ENCODE measurements at regions not wholly inside any gene's neighbourhood (a gene's known extent, or its start where the extent isn't known, plus 50 kb on each side); places are given as distances from the start of the nearest gene placed in this dataset.
"Not testable (repeated sequence)": the region's sequence is repeated elsewhere in the genome, so short reads cannot be mapped to it uniquely, and the experiment has no call there.

DNA sequence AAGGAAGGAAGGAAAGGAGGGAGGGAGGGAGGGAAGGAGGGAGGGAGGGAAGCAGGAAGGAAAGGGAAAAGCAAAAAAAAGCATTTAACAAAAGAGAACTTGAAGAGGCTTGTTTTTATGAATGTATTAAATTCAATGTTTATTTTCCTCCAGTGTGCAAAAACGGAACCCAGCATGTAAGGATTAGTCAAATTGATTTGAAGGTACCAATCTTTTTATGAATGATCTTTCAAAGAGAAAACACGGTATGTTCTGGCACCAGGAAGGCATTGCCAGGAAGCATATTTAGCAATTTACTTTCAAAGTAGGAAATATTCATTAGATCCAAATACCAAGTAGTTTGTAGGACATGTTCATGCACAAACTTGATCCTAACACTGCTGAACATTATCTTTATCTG lies 453.6 kb downstream of the PDGFC start:
- ATAC-seq: no peak
- no peak for DNase-seq
- intact Hi-C loops (cut with DNase I): no loop called here

GRCh38 chr4:156517546-156517945 lies 454.1 kb downstream of the PDGFC start:
- no peak for DNase-seq
- intact Hi-C loops (cut with DNase I): no loop called here
- no peak for ATAC-seq

DNA sequence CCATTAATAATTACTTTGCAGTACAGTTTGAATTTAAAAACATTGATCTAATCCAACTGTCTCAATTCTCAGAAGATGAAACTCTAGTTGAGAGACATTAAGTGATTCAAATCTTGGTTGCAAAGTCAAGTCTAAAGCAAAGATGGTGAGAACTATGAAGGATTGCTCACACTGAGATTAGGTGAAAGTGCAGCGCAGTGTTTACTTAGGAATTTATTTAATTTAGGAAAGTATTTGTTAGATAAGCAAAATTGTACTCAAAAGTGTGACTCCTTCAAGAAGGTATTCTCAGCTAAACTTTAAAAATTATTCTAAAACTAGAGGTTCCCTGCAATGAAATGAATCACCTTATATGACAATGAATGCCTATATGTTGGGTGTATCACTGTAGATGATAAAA lies 454.9 kb downstream of the PDGFC start:
- ATAC-seq (no peak), DNase-seq (no peak)
- intact Hi-C loops (cut with DNase I): no loop called here

GRCh38 chr4:156515295-156515694 lies 456.3 kb downstream of the PDGFC start:
- intact Hi-C loops (cut with DNase I): no loop called here
- no peak for DNase-seq
- ATAC-seq: no peak

DNA sequence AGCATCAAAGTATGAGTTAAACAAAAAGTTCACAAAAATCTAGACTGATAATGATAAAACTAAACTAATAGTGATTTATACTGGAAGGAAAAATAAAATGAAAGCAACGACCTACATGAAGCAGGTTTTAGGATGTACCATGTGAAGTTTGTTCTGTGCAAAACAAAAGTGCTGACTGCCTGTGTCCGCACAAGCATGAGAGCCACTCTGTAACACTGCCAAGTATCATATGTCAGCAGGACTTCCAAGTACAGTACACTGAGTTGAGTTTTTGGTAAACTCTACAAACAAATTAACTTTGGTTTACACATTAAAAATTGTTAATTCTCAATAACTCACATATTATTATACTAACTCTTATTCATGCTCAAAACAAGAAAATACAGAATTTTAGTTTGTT lies 459.0 kb downstream of the PDGFC start:
- ATAC-seq (no peak), DNase-seq (no peak)
- intact Hi-C loops (cut with DNase I): no loop called here

DNA sequence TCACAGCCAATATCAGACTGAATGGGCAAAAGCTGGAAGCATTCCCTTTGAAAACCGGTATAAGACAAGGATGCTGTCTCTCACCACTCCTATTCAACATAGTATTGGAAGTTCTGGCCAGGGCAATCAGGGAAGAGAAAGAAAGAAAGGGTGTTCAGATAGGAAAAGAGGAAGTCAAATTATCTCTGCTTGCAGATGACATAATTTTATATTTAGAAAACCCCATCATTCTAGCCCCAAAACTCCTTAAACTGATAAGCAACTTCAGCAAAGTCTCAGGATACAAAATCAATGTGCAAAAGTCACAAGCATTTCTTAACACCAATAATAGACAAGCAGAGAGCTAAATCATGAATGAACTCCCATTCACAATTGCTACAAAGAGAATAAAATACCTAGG lies 461.7 kb downstream of the PDGFC start:
- ATAC-seq; intact Hi-C loops (cut with DNase I): not testable (repeated sequence)

DNA sequence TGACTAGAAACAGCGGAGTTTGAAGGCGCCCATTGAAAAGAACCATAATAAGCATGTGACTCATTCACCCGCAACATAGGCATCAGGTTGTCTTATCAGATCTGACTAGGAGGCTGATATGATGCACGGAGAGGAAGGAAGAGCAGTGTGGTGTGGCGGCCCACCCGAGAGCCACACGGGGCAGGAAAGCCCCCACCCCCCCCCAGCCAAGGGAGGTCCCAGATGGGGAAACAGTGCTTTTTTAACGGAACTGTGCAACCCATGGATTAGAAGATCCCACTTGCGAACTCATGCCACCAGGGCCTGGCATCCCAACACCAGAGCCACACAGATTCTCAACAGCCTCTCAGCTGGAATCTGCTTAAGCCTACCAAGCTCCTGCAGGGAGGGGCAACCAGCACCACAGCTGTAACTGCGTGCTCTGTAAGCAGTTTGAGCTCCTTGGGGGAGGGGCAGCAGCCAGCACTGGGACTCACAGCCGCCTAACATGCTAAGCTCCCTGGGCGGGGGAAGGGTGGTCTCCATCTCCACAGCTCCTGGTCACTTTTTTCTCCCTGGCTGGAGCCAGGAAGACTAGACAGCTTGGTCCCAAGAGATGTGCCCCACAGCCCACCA lies 466.2 kb downstream of the PDGFC start:
- no peak for ATAC-seq
- DNase-seq: no peak
- intact Hi-C loops (cut with DNase I): no loop called here

More for the DNA sequence above, 461.7 kb downstream of the PDGFC start:
- DNase-seq: not testable (repeated sequence)

DNA sequence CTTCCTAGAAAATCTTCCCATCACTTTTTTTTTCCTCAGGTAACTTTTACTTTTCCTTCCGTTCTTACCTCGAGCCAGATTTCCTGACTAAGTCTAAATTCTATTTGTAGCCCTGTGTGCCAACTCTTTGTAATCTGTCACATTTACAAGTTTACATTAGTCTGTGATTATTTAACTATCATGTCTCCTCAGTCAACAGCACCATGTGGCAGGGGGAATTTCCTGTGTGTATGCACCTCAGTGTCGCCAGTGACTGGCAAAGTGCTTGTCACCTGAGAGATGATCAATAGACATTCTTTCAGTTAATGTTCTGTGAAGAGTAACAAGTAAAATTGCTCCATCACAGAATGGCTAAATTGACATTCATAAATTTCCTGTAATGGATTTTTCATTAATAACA lies 468.5 kb downstream of the PDGFC start:
- intact Hi-C loops (cut with DNase I): no loop called here
- ATAC-seq: no peak
- DNase-seq: no peak

- no peak for ATAC-seq
- intact Hi-C loops (cut with DNase I): no loop called here
Observed at GRCh38 chr4:156501962-156502361, 469.6 kb downstream of the PDGFC start.

DNA sequence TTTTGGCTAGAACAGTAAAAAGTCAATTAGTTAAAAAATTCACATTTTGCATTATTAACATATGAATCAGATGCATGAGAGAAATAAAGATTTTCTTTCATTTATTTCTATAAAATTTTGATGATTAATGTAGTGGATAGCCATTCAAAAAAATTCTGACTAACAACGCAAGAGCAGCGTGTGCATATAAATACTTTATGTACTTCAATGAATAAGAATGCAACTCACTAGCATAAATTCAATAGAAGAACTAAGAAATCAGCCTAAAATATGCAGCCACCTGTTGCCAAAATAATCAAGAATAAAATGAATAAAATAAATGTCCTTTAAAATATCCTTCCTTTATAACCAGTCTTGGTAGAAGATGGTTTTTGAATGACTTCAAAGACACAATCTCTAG lies 471.9 kb downstream of the PDGFC start:
- ATAC-seq: no peak
- DNase-seq: no peak
- intact Hi-C loops (cut with DNase I): no loop called here

More at GRCh38 chr4:156501962-156502361, 469.6 kb downstream of the PDGFC start:
- DNase-seq: no peak

DNA sequence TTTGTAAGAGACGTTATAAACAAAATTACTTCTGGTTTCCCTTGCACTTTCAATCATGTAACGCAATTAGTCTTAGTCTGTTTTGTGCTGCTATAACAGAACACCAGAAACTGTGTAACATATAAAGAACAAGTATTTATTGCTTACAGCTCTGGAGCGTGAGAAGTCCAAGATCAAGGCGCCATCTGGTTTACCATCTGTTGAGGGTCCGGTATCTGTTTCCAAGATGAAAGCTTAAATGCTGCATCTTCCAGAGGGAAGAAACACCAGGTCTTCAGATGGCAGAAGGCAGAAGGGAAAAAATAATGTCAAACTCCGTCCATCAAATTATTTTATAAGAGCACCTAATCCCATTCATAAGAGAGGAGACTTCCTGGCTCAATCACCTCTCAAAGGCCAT lies 474.1 kb downstream of the PDGFC start:
- intact Hi-C loops (cut with DNase I): no loop called here
- DNase-seq (no peak), ATAC-seq (no peak)

GRCh38 chr4:156496797-156497196 lies 474.8 kb downstream of the PDGFC start:
- no peak for DNase-seq
- intact Hi-C loops (cut with DNase I): no loop called here
- no peak for ATAC-seq

GRCh38 chr4:156495836-156496235 lies 475.8 kb downstream of the PDGFC start:
- ATAC-seq: no peak
- no peak for DNase-seq
- intact Hi-C loops (cut with DNase I): no loop called here

DNA sequence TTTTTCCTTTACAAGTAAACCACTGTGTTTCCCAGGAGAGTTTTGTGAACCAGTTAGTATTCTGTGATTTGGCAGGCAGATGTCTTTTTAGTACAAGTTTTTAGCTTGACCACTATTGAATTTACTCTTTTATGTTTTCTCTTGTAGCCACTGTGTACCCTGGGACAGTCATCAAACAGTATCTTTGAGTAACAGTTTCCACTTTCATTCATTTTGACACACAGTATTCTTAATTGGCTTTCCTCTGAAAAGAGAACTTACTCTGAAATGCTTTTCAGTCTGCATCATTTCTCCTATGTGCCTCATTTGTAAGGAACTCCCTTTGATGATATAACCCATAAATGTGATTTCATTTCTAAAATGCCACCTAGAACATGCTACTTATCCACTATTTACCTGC lies 476.5 kb downstream of the PDGFC start:
- ATAC-seq (no peak), DNase-seq (no peak)
- intact Hi-C loops (cut with DNase I): no loop called here

- DNase-seq (no peak), ATAC-seq (no peak)
- intact Hi-C loops (cut with DNase I): no loop called here
Observed at GRCh38 chr4:156493858-156494257, 477.7 kb downstream of the PDGFC start.

- DNase-seq (no peak), ATAC-seq (no peak)
- intact Hi-C loops (cut with DNase I): no loop called here
Observed at GRCh38 chr4:156487107-156487506, 484.5 kb downstream of the PDGFC start.

DNA sequence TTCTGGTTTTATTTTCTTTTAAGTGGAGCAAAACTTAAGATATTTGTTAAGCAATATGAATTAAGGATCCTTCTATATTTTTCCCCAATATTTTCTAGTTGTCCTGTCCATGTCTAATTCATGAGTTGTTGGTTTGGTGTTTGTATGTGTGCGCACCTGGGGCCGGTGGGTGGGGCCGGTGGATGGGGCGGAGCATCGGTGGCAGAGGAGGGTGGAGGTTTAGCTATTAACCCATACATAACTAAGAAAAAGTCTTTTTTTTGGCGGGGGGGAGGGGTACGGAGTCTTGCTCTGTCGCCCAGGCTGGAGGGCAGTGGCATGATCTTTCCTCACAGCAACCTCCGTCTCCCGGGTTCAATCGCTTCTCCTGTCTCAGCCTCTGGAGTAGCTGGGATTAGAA lies 489.8 kb downstream of the PDGFC start:
- no peak for DNase-seq
- intact Hi-C loops (cut with DNase I): no loop called here
- no peak for ATAC-seq

DNA sequence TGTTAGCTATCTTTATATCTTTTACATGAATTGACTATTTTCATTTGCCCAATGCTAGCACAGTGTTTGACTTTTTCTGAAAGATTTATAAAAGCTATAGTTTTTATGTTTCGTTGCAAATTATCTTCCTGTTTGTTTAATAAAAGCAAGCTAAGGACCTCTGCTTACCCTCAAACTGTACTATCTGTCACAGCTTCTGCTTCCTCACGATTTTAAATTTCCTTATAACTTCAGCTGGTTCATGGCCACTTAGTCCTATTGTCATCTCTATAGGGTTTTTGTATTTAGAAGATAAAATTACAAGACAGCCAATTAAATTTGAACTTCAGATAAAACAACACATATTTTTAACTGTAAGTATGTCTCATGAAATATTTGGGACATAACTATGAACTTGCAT lies 494.0 kb downstream of the PDGFC start:
- ATAC-seq (no peak), DNase-seq (no peak)
- intact Hi-C loops (cut with DNase I): loop anchor here in 1 of 2 donors (5.0 to 10.0 kb wide), 3 partner anchors 490 to 1497 kb away; no protein-coding TSS in a partner anchor

- intact Hi-C loops (cut with DNase I): loop anchor here in 1 of 2 donors (5.0 to 10.0 kb wide), 3 partner anchors 491 to 1498 kb away; no protein-coding TSS in a partner anchor
- DNase-seq (no peak), ATAC-seq (peak in 1 of 2 donors; percentile 94)
Observed at GRCh38 chr4:156476359-156476758, 495.2 kb downstream of the PDGFC start.

DNA sequence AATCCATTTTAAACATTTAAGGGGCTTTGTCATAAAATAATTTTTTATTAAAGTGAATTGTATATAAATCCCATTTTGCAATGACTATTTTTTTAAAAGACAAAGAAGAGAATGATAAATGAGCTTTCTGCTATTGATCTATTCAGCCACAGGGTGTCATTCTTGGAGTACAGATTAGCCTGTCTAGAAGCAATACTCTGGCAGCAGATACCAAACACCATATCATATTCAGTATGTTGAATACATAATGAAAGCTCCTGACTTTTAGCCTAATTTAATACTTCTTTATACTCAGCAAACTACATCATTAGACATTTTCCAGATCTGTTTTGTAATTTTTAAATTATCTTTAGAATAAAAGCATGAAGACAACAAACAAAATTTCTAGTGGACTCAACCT lies 496.3 kb downstream of the PDGFC start:
- DNase-seq (no peak), ATAC-seq (peak; percentile 72 to 83)
- intact Hi-C loops (cut with DNase I): loop anchor here in 1 of 2 donors (5.0 to 10.0 kb wide), 3 partner anchors 492 to 1499 kb away; no protein-coding TSS in a partner anchor

DNA sequence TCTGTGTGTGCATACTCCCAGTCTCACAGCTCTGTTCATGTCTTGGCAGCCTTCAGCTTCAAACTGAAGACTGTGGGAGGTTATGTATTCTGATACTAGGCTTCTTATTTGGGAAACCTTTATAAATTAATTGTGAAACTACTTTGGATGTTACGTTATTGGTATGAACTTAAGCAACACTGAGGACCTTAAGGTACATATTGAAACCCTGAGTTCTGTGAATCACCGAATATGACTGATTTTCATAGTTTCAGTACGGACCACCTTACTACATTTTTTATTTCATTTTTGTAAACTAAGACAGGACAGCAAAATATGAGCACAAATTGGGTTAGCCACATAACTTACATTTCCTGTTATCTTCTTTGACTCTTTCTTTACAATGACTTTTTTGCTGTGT lies 498.4 kb downstream of the PDGFC start:
- no peak for ATAC-seq
- intact Hi-C loops (cut with DNase I): loop anchor here in 1 of 2 donors (10.0 kb wide), 1 partner anchor 1502 kb away; no protein-coding TSS in a partner anchor
- DNase-seq: no peak
